GM13977 (cell line): ENCODE measurements at regions not wholly inside any gene's neighbourhood (a gene's known extent, or its start where the extent isn't known, plus 50 kb on each side); places are given as distances from the start of the nearest gene placed in this dataset.

ENCODE experiments used
- DNase-seq: peaks from one replicate; pipeline ENCODE4 v3.0.0; 2012; ENCODE audit warnings: low spot score
- CTCF ChIP-seq: IDR thresholded peaks from 2 replicates; pipeline ENCODE4 v1.5.1; 2012; ENCODE audit warnings: mild to moderate bottlenecking, control low read depth; ENCODE audit not compliant: insufficient read depth; ENCODE audit errors: extremely low read depth, missing control alignments
- in situ Hi-C: fragments of 300-500 bp; cut with MboI; formaldehyde crosslinking; loops from one replicate; pipeline ENCODE4 v1.12.0; 2022; ENCODE audit warnings: low sequenced_read_pairs, low pct_unique_long_range_greater_than_20kb, mixed read lengths, inconsistent platforms; ENCODE audit not compliant: unreplicated experiment

- no peak for DNase-seq
- TF ChIP-seq CTCF = no peak
- in situ Hi-C loops = no loop called here
Observed at GRCh38 chr22:26757496-26757895, 100.1 kb downstream of the MIAT start.

- in situ Hi-C loops = no loop called here
- no peak for DNase-seq
Observed at GRCh38 chr22:26762503-26763472, 105.4 kb downstream of the MIAT start.

GRCh38 chr22:26763633-26764361 is 106.4 kb downstream of the MIAT start:
- no peak for TF ChIP-seq CTCF
- in situ Hi-C loops = no loop called here
- no peak for DNase-seq

More at GRCh38 chr22:26762503-26763472, 105.4 kb downstream of the MIAT start:
- TF ChIP-seq CTCF = no peak

GRCh38 chr22:26766510-26767350 is 109.3 kb downstream of the MIAT start:
- in situ Hi-C loops = no loop called here
- DNase-seq = no peak
- no peak for TF ChIP-seq CTCF

- no peak for TF ChIP-seq CTCF
- in situ Hi-C loops = no loop called here
- no peak for DNase-seq
Observed at GRCh38 chr22:26767351-26768155, 110.2 kb downstream of the MIAT start.
